GM21723 (cell line): ENCODE measurements at regions not wholly inside any gene's neighbourhood (a gene's known extent, or its start where the extent isn't known, plus 50 kb on each side); places are given as distances from the start of the nearest gene placed in this dataset.
"Not testable (repeated sequence)": the region's sequence is repeated elsewhere in the genome, so short reads cannot be mapped to it uniquely, and the experiment has no call there.

Source experiments
- ATAC-seq: cut with Tn5 transposase; IDR thresholded peaks from one replicate; pipeline ENCODE4 v1.9.1; 2021; ENCODE audit warnings: mild to moderate bottlenecking, moderate library complexity; ENCODE audit not compliant: unreplicated experiment

- ATAC-seq: no peak
These were observed 1744.4 kb upstream of the ADGRL3 start for GRCh38 chr4:59455751-59456150.

- ATAC-seq: no peak
These were observed 1742.5 kb upstream of the ADGRL3 start for GRCh38 chr4:59457576-59457975.

- ATAC-seq: no peak
These were observed 1715.2 kb upstream of the ADGRL3 start for GRCh38 chr4:59484944-59485343.

- no peak for ATAC-seq
These were observed 1700.0 kb upstream of the ADGRL3 start for GRCh38 chr4:59500103-59500502.

GRCh38 chr4:59503731-59504130, 1696.4 kb upstream of the ADGRL3 start:
- no peak for ATAC-seq

- not testable (repeated sequence) for ATAC-seq
These were observed 1688.3 kb upstream of the ADGRL3 start for GRCh38 chr4:59511809-59512208.

- no peak for ATAC-seq
These were observed 1683.1 kb upstream of the ADGRL3 start for GRCh38 chr4:59517007-59517406.

GRCh38 chr4:59518005-59518823, 1681.9 kb upstream of the ADGRL3 start:
- ATAC-seq: no peak

- no peak for ATAC-seq
These were observed 1674.2 kb upstream of the ADGRL3 start for GRCh38 chr4:59525885-59526284.

GRCh38 chr4:59535541-59535940, 1664.6 kb upstream of the ADGRL3 start:
- ATAC-seq: no peak

- no peak for ATAC-seq
These were observed 1663.7 kb upstream of the ADGRL3 start for GRCh38 chr4:59536428-59536827.

- ATAC-seq: no peak
These were observed 1662.8 kb upstream of the ADGRL3 start for GRCh38 chr4:59537246-59537886.

GRCh38 chr4:59539401-59539800, 1660.7 kb upstream of the ADGRL3 start:
- ATAC-seq: no peak

GRCh38 chr4:59540311-59540710, 1659.8 kb upstream of the ADGRL3 start:
- no peak for ATAC-seq

- peak; percentile 93 for ATAC-seq
These were observed 1646.9 kb upstream of the ADGRL3 start for GRCh38 chr4:59553063-59553720.

- ATAC-seq: no peak
These were observed 1646.4 kb upstream of the ADGRL3 start for GRCh38 chr4:59553721-59554091.

- ATAC-seq: not testable (repeated sequence)
These were observed 1643.9 kb upstream of the ADGRL3 start for GRCh38 chr4:59556191-59556590.

- not testable (repeated sequence) for ATAC-seq
These were observed 1639.9 kb upstream of the ADGRL3 start for GRCh38 chr4:59560141-59560648.

- no peak for ATAC-seq
These were observed 1634.3 kb upstream of the ADGRL3 start for GRCh38 chr4:59565836-59566235.

- no peak for ATAC-seq
These were observed 1629.2 kb upstream of the ADGRL3 start for GRCh38 chr4:59570860-59571476.

GRCh38 chr4:59571805-59572430, 1628.2 kb upstream of the ADGRL3 start:
- no peak for ATAC-seq
